ENCODE measurements at regions not wholly inside any gene's neighbourhood (a gene's known extent, or its start where the extent isn't known, plus 50 kb on each side); places are given as distances from the start of the nearest gene placed in this dataset.

DNA sequence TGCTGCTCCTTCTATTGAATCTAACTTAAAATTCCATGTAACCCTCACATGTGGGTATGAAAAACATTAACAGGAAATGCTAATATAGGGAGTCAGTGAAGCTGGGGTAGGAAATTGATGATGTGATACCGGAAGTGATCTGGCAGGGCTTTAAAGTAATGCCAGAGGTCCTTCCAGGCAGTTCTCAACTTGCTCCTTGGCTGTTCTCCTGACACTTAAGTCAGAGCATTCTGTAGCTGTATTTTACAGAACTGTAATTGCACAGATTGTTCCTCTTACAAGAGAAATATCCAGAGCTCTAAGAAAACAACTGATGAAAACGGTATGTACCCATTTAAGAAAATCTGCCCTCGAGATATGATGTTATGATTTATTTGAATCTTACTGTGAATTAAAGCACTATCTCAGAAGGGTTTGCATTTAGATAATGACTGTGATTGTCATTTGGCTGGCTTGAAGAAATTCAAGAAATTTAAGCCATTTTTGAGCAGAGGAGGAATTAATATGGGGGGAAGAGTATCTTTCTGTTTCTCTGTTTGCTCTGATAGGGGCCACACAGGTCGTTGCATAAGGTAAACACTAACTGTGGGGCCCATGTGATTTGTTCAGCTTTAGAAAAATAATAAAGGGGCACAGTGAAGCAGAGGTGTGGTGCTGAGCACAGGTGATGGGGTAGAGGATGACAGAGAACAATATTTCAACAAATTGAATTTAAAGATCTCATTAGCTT is 88.4 kb downstream of the BBS10 start:
- H3K4me2 ChIP-seq: no peak overlapping the region
- no peak overlapping the region for H3K27ac ChIP-seq
- no peak for TF ChIP-seq Cebpa-rat (IDR thresholded peaks at IDR 0.05)

GRCh38 chr12:76259106-76259505 is 89.1 kb downstream of the BBS10 start:
- Histone ChIP-seq H3K4me1 (no peaks in the 10 kb centered on the region), H4K20me1 (no peaks in the 10 kb centered on the region), H3K4me3 (no peak overlapping the region), H3K9ac (no peak overlapping the region), H3K27me3 (no peaks in the 10 kb centered on the region), H3K27ac (no peak overlapping the region), H3K36me3 (no peaks in the 10 kb centered on the region), H3K4me2 (no peak overlapping the region), H3K9me3 (0 out of 2 replicates have a peak, but pooled peaks cover 6% of the 10 kb centered on the region)
- TF ChIP-seq Cebpa-rat (IDR thresholded peaks at IDR 0.05): no peak

More for the DNA sequence above, 88.4 kb downstream of the BBS10 start:
- Histone ChIP-seq H3K4me1 (no peaks in the 10 kb centered on the region), H4K20me1 (no peaks in the 10 kb centered on the region), H3K9me3 (0 out of 2 replicates have a peak, but pooled peaks cover 6% of the 10 kb centered on the region), H3K9ac (no peak overlapping the region), H3K4me3 (no peak overlapping the region), H3K36me3 (no peaks in the 10 kb centered on the region), H3K27me3 (no peaks in the 10 kb centered on the region)

- no peaks in the 10 kb centered on the region for H4K20me1 ChIP-seq
- H3K4me3 ChIP-seq: no peak overlapping the region
- H3K4me1 ChIP-seq: no peaks in the 10 kb centered on the region
- no peak for TF ChIP-seq Cebpa-rat (IDR thresholded peaks at IDR 0.05)
- no peaks in the 10 kb centered on the region for H3K36me3 ChIP-seq
- H3K9ac ChIP-seq: no peak overlapping the region
- no peaks in the 10 kb centered on the region for H3K27me3 ChIP-seq
- H3K4me2 ChIP-seq: no peak overlapping the region
- 0 out of 2 replicates have a peak, but pooled peaks cover 5% of the 10 kb centered on the region for H3K9me3 ChIP-seq
- H3K27ac ChIP-seq: no peak overlapping the region
Measured at GRCh38 chr12:76256904-76257303, 91.3 kb downstream of the BBS10 start.

DNA sequence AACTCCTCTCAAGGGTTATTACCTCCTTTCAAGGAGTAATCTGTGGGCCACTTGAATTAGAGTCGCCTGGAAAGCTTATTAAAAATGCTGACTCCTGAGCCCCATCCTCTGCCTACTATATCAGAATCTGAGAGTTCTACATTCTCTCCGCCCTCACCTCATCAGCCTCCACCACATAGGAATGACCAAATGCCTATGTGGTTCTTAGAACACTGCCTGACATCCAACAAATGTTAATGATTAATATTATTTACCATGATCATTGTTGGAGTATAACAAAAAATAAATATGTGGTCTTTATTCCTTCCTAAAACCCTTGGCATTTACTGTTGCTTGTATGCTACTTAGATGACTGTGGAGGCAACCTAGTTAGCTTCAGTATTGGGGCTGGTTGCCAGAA is 91.9 kb downstream of the BBS10 start:
- no peaks in the 10 kb centered on the region for H3K4me1 ChIP-seq
- no peak overlapping the region for H3K27ac ChIP-seq
- no peaks in the 10 kb centered on the region for H3K9me3 ChIP-seq
- no peak overlapping the region for H3K9ac ChIP-seq
- H3K27me3 ChIP-seq: no peaks in the 10 kb centered on the region
- H4K20me1 ChIP-seq: no peaks in the 10 kb centered on the region
- TF ChIP-seq Cebpa-rat (IDR thresholded peaks at IDR 0.05): no peak
- no peaks in the 10 kb centered on the region for H3K36me3 ChIP-seq
- H3K4me2 ChIP-seq: no peak overlapping the region
- H3K4me3 ChIP-seq: no peak overlapping the region

GRCh38 chr12:76255692-76256091 is 92.5 kb downstream of the BBS10 start:
- H3K36me3 ChIP-seq: no peaks in the 10 kb centered on the region
- H4K20me1 ChIP-seq: no peaks in the 10 kb centered on the region
- no peak overlapping the region for H3K9ac ChIP-seq
- TF ChIP-seq Cebpa-rat (IDR thresholded peaks at IDR 0.05): no peak
- H3K9me3 ChIP-seq: no peaks in the 10 kb centered on the region
- no peak overlapping the region for H3K4me2 ChIP-seq
- no peaks in the 10 kb centered on the region for H3K27me3 ChIP-seq
- no peak overlapping the region for H3K4me3 ChIP-seq
- no peaks in the 10 kb centered on the region for H3K4me1 ChIP-seq
- no peak overlapping the region for H3K27ac ChIP-seq

DNA sequence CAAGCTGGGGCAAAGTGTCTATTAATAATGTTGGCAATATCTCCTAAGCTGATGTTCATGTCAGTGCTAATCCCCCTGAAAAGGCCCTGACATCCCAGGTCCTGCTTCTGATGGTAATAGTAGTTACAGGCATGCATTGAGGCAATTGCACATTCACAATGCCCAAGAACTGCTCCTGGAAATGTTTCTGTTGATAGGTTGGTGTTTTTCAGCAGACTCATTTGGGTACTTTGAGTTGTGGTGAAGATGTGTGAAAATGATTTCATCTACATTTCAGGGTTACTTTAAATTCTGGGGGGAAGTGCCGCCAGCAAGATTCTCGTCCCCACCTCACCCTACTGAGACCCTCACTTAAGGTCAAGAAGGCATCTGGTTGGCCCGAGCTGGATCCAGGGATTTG is 92.9 kb downstream of the BBS10 start:
- H3K4me1 ChIP-seq: no peaks in the 10 kb centered on the region
- H3K27ac ChIP-seq: no peak overlapping the region
- H3K36me3 ChIP-seq: no peaks in the 10 kb centered on the region
- H3K9ac ChIP-seq: no peak overlapping the region
- H3K9me3 ChIP-seq: no peaks in the 10 kb centered on the region
- TF ChIP-seq Cebpa-rat (IDR thresholded peaks at IDR 0.05): no peak
- no peaks in the 10 kb centered on the region for H4K20me1 ChIP-seq
- no peaks in the 10 kb centered on the region for H3K27me3 ChIP-seq
- no peak overlapping the region for H3K4me2 ChIP-seq
- no peak overlapping the region for H3K4me3 ChIP-seq

- Histone ChIP-seq H3K4me1 (0 out of 2 replicates have a peak, but pooled peaks cover 1% of the 10 kb centered on the region), H3K36me3 (no peaks in the 10 kb centered on the region), H3K4me3 (no peak overlapping the region), H4K20me1 (no peaks in the 10 kb centered on the region), H3K9me3 (no peaks in the 10 kb centered on the region), H3K4me2 (no peak overlapping the region), H3K27ac (no peak overlapping the region), H3K9ac (no peak overlapping the region), H3K27me3 (no peaks in the 10 kb centered on the region)
- TF ChIP-seq Cebpa-rat (IDR thresholded peaks at IDR 0.05): no peak
Measured at GRCh38 chr12:76252031-76252430, 96.2 kb downstream of the BBS10 start.

DNA sequence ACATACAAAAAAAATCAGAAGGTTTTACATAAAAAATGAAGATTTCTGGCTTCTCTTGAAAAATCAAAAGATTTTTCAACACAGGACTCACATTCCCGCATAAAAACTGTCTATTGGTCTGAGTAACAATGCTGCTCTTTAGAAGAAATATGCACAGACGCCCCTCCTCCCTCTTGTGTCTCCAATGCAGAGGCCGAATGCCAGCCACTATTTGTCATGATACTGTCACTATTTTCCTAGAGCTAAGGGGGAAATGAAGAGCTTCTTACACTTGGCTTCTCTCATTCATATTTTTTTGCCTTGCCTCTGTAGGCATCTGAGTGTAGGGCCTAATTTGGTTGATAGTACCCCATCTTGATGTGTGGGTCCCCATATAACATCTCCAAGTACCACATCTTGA is 98.0 kb downstream of the BBS10 start:
- Histone ChIP-seq H3K27me3 (no peaks in the 10 kb centered on the region), H3K9ac (no peak overlapping the region), H3K27ac (no peak overlapping the region), H3K4me3 (no peak overlapping the region), H4K20me1 (no peaks in the 10 kb centered on the region), H3K36me3 (no peaks in the 10 kb centered on the region), H3K4me1 (peaks cover 7% of the 10 kb centered on the region; the same call in 1 of the 2 replicates), H3K4me2 (no peak overlapping the region), H3K9me3 (no peaks in the 10 kb centered on the region)
- TF ChIP-seq Cebpa-rat (IDR thresholded peaks at IDR 0.05): no peak

DNA sequence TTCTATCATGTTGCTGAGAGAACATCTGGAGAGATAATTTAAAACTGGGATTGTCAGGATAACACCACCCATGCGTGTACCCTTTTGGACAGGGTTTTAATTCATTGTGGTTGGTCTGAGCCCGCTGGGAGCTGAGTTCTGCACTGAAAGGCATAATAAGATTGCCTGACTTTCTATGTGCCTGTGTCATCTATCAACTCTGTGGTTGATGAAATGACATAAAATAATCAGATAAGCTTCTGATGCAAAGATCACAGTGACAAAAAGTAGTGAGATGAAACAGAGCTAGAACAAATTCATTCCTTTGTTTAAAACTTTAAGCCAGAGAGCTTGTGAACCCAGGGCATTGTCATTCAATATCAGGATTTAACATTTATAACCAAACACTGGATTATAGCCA is 98.7 kb downstream of the BBS10 start:
- Histone ChIP-seq H3K4me2 (no peak overlapping the region), H3K4me3 (no peak overlapping the region), H3K36me3 (no peaks in the 10 kb centered on the region), H3K4me1 (peaks cover 7% of the 10 kb centered on the region; the same call in 1 of the 2 replicates), H3K27ac (no peak overlapping the region), H3K27me3 (no peaks in the 10 kb centered on the region), H3K9me3 (no peaks in the 10 kb centered on the region), H3K9ac (no peak overlapping the region), H4K20me1 (no peaks in the 10 kb centered on the region)
- TF ChIP-seq Cebpa-rat (IDR thresholded peaks at IDR 0.05): no peak

DNA sequence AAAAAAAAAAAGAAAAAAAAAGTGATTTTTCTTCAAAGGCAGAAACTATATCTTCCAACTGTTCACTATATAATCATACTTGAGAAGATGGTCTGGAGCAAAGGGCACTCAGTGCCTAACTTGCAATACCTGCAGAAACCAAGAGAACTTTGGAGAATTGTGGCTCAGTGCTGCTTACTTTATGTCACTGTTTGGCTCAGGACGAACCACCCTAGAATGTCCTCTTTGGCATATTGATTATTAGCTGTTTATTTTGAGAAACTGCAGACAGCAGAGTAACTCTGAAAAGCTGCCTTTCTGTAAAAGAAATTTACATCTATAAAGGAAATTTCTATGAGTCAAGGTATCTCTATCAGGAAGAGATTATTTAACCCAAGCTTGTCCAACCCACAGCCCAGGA is 100.2 kb downstream of the BBS10 start:
- H3K4me3 ChIP-seq: no peak overlapping the region
- H3K9me3 ChIP-seq: no peaks in the 10 kb centered on the region
- no peak for TF ChIP-seq Cebpa-rat (IDR thresholded peaks at IDR 0.05)
- no peak overlapping the region for H3K27ac ChIP-seq
- peaks cover 7% of the 10 kb centered on the region; the same call in 1 of the 2 replicates for H3K4me1 ChIP-seq
- H3K9ac ChIP-seq: no peak overlapping the region
- no peaks in the 10 kb centered on the region for H3K36me3 ChIP-seq
- H3K27me3 ChIP-seq: no peaks in the 10 kb centered on the region
- no peak overlapping the region for H3K4me2 ChIP-seq
- H4K20me1 ChIP-seq: no peaks in the 10 kb centered on the region

Measured in BLaER1 (cell line).